ENCODE measurements at regions not wholly inside any gene's neighbourhood (a gene's known extent, or its start where the extent isn't known, plus 50 kb on each side); places are given as distances from the start of the nearest gene placed in this dataset.

DNA sequence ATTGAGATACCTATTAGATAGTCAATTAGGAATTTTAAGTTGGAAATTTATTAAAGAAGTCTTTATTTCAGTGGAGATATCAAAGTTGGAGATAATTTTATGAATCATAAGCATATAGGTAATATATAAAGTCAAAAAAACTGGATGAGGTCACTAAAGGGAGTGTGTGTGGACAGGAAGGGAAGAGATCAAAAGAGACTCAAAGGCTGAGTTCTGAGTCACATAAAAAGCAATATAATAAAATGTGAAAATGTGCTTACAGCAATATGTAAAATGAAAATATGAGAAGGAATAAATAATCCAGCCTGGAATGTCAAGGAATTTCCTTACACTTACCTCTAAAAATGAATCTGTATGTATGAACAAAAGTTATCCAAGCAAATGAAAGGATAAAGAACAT, 583.3 kb upstream of the SORCS1 start:
- TF ChIP-seq ZEB2 (tag by site-specific recombination; IDR thresholded peaks at IDR 0.05) (no peak), SALL2 (tag by site-specific recombination; IDR thresholded peaks at IDR 0.05; ENCODE audit: borderline replicate concordance) (no peak), ZNF701 (tag by site-specific recombination; IDR thresholded peaks at IDR 0.05) (no peak), ZNF292 (tag by site-specific recombination; IDR thresholded peaks at IDR 0.05; ENCODE audit: borderline replicate concordance, low read depth) (no peak), KLF9 (tag by site-specific recombination; IDR thresholded peaks at IDR 0.05; ENCODE audit: low read depth) (no peak), BCL11A (tag by site-specific recombination; IDR thresholded peaks at IDR 0.05; ENCODE audit: low read depth) (no peak), ZNF48 (tag by site-specific recombination; IDR thresholded peaks at IDR 0.05) (no peak), ZFP69B (tag by site-specific recombination; IDR thresholded peaks at IDR 0.05) (no peak), ZSCAN30 (tag by site-specific recombination; IDR thresholded peaks at IDR 0.05) (no peak)
- TF ChIP-seq, protein P1, sequence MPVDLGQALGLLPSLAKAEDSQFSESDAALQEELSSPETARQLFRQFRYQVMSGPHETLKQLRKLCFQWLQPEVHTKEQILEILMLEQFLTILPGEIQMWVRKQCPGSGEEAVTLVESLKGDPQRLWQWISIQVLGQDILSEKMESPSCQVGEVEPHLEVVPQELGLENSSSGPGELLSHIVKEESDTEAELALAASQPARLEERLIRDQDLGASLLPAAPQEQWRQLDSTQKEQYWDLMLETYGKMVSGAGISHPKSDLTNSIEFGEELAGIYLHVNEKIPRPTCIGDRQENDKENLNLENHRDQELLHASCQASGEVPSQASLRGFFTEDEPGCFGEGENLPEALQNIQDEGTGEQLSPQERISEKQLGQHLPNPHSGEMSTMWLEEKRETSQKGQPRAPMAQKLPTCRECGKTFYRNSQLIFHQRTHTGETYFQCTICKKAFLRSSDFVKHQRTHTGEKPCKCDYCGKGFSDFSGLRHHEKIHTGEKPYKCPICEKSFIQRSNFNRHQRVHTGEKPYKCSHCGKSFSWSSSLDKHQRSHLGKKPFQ (tag by site-specific recombination; IDR thresholded peaks at IDR 0.05), result no peak
- Histone ChIP-seq H3K27ac (ENCODE audit: extremely low read depth, low read depth, low read length) (no peak overlapping the region), H3K4me3 (ENCODE audit: low read depth, low read length) (no peak overlapping the region), H3K36me3 (ENCODE audit: control insufficient read depth in 2 of 2, insufficient read depth in 1 of 2, low read length in 2 of 2) (no peaks in the 10 kb centered on the region), H3K4me1 (ENCODE audit: control insufficient read depth, insufficient read depth, low read length) (no peaks in the 10 kb centered on the region), H3K9me3 (ENCODE audit: control insufficient read depth, insufficient read depth, low read depth, low read length) (no peaks in the 10 kb centered on the region)
- CTCF ChIA-PET, result no interaction called here
- POLR2A ChIA-PET, result no interaction called here

DNA sequence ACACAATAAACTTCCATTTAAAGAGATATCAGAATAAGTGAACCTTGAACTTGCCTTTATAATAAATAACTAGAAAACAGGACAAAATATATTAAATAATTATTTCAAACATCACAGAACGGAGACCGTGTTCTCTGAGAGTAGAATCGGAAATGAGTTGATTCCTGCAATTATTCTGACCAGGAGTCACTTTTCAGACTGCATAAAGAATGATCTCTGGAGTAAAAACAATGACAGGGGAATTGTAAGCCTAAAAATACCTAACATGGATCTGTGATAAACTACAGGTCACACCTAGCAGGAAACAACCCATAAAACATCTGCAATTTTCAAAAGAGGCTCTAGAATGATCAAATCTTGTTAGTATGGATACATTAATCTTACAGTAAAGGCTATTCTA, 577.5 kb upstream of the SORCS1 start:
- no peak overlapping the region for H3K4me3 ChIP-seq (ENCODE audit: low read depth, low read length)
- H3K9me3 ChIP-seq (ENCODE audit: control insufficient read depth, insufficient read depth, low read depth, low read length), result no peaks in the 10 kb centered on the region
- H3K4me1 ChIP-seq (ENCODE audit: control insufficient read depth, insufficient read depth, low read length), result no peaks in the 10 kb centered on the region
- CTCF ChIA-PET, result interaction anchor here (0.6 to 0.7 kb wide), 2 partner anchors 109 to 197 kb away, joined by 3 read pairs; no protein-coding TSS in a partner anchor
- TF ChIP-seq HOXC10 (CRISPR knock-in tag; IDR thresholded peaks at IDR 0.05) (no peak), ZNF664 (tag by site-specific recombination; IDR thresholded peaks at IDR 0.05) (no peak), ZNF146 (tag by site-specific recombination; IDR thresholded peaks at IDR 0.05) (no peak), ZNF223 (tag by site-specific recombination; IDR thresholded peaks at IDR 0.05) (no peak), ZNF157 (tag by site-specific recombination; IDR thresholded peaks at IDR 0.05) (no peak), ZNF394 (tag by site-specific recombination; IDR thresholded peaks at IDR 0.05; ENCODE audit: borderline replicate concordance) (no peak), GFI1B (tag by site-specific recombination; IDR thresholded peaks at IDR 0.05) (no peak), ZNF221 (tag by site-specific recombination; IDR thresholded peaks at IDR 0.05; ENCODE audit: borderline replicate concordance) (no peak), ZNF660 (tag by site-specific recombination; IDR thresholded peaks at IDR 0.05) (no peak)
- TF ChIP-seq, protein P2, sequence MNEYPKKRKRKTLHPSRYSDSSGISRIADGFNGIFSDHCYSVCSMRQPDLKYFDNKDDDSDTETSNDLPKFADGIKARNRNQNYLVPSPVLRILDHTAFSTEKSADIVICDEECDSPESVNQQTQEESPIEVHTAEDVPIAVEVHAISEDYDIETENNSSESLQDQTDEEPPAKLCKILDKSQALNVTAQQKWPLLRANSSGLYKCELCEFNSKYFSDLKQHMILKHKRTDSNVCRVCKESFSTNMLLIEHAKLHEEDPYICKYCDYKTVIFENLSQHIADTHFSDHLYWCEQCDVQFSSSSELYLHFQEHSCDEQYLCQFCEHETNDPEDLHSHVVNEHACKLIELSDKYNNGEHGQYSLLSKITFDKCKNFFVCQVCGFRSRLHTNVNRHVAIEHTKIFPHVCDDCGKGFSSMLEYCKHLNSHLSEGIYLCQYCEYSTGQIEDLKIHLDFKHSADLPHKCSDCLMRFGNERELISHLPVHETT (tag by site-specific recombination; IDR thresholded peaks at IDR 0.05), result no peak
- TF ChIP-seq, protein P3, sequence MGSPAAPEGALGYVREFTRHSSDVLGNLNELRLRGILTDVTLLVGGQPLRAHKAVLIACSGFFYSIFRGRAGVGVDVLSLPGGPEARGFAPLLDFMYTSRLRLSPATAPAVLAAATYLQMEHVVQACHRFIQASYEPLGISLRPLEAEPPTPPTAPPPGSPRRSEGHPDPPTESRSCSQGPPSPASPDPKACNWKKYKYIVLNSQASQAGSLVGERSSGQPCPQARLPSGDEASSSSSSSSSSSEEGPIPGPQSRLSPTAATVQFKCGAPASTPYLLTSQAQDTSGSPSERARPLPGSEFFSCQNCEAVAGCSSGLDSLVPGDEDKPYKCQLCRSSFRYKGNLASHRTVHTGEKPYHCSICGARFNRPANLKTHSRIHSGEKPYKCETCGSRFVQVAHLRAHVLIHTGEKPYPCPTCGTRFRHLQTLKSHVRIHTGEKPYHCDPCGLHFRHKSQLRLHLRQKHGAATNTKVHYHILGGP (tag by site-specific recombination; IDR thresholded peaks at IDR 0.05), result no peak
- TF ChIP-seq, protein P4, sequence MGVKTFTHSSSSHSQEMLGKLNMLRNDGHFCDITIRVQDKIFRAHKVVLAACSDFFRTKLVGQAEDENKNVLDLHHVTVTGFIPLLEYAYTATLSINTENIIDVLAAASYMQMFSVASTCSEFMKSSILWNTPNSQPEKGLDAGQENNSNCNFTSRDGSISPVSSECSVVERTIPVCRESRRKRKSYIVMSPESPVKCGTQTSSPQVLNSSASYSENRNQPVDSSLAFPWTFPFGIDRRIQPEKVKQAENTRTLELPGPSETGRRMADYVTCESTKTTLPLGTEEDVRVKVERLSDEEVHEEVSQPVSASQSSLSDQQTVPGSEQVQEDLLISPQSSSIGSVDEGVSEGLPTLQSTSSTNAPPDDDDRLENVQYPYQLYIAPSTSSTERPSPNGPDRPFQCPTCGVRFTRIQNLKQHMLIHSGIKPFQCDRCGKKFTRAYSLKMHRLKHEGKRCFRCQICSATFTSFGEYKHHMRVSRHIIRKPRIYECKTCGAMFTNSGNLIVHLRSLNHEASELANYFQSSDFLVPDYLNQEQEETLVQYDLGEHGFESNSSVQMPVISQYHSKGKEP (tag by site-specific recombination; IDR thresholded peaks at IDR 0.05), result no peak
- TF ChIP-seq, protein P5, sequence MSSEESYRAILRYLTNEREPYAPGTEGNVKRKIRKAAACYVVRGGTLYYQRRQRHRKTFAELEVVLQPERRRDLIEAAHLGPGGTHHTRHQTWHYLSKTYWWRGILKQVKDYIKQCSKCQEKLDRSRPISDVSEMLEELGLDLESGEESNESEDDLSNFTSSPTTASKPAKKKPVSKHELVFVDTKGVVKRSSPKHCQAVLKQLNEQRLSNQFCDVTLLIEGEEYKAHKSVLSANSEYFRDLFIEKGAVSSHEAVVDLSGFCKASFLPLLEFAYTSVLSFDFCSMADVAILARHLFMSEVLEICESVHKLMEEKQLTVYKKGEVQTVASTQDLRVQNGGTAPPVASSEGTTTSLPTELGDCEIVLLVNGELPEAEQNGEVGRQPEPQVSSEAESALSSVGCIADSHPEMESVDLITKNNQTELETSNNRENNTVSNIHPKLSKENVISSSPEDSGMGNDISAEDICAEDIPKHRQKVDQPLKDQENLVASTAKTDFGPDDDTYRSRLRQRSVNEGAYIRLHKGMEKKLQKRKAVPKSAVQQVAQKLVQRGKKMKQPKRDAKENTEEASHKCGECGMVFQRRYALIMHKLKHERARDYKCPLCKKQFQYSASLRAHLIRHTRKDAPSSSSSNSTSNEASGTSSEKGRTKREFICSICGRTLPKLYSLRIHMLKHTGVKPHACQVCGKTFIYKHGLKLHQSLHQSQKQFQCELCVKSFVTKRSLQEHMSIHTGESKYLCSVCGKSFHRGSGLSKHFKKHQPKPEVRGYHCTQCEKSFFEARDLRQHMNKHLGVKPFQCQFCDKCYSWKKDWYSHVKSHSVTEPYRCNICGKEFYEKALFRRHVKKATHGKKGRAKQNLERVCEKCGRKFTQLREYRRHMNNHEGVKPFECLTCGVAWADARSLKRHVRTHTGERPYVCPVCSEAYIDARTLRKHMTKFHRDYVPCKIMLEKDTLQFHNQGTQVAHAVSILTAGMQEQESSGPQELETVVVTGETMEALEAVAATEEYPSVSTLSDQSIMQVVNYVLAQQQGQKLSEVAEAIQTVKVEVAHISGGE (tag by site-specific recombination; conservative IDR thresholded peaks at IDR 0.05; ENCODE audit: low read depth), result no peak
- H3K27ac ChIP-seq (ENCODE audit: extremely low read depth, low read depth, low read length), result no peak overlapping the region
- H3K36me3 ChIP-seq (ENCODE audit: control insufficient read depth in 2 of 2, insufficient read depth in 1 of 2, low read length in 2 of 2), result no peaks in the 10 kb centered on the region
- POLR2A ChIA-PET, result no interaction called here
